ENCODE measurements at regions not wholly inside any gene's neighbourhood (a gene's known extent, or its start where the extent isn't known, plus 50 kb on each side); places are given as distances from the start of the nearest gene placed in this dataset.

GRCh38 chr3:66931291-66931690 is 66.8 kb upstream of the KBTBD8 start:
- Histone ChIP-seq H3K27me3 (ENCODE audit: low read length) (no peaks in the 10 kb centered on the region), H4K20me1 (ENCODE audit: low read depth, low read length) (no peaks in the 10 kb centered on the region), H3K9ac (ENCODE audit: low read length) (no peak overlapping the region), H3K9me2 (replicated peaks; ENCODE audit: insufficient read depth, low read length) (no peaks in the 10 kb centered on the region), H3F3A (ENCODE audit: insufficient read depth) (no peaks in the 10 kb centered on the region), H3K4me3 (ENCODE audit: insufficient read depth, low read length, poor library complexity, severe bottlenecking) (no peak overlapping the region), H3K79me2 (ENCODE audit: insufficient read depth, low read length) (no peaks in the 10 kb centered on the region), H3K4me2 (ENCODE audit: low read depth, low read length, poor library complexity, severe bottlenecking) (no peak overlapping the region), H3K27ac (ENCODE audit: low read depth, low read length) (no peak overlapping the region), H2AFZ (ENCODE audit: low read depth, low read length, severe bottlenecking) (no peak overlapping the region), H3K36me3 (ENCODE audit: low read length) (no peaks in the 10 kb centered on the region), H3K9me3 (ENCODE audit: insufficient read depth, low read length) (no peaks in the 10 kb centered on the region)
- TF ChIP-seq, protein P1, sequence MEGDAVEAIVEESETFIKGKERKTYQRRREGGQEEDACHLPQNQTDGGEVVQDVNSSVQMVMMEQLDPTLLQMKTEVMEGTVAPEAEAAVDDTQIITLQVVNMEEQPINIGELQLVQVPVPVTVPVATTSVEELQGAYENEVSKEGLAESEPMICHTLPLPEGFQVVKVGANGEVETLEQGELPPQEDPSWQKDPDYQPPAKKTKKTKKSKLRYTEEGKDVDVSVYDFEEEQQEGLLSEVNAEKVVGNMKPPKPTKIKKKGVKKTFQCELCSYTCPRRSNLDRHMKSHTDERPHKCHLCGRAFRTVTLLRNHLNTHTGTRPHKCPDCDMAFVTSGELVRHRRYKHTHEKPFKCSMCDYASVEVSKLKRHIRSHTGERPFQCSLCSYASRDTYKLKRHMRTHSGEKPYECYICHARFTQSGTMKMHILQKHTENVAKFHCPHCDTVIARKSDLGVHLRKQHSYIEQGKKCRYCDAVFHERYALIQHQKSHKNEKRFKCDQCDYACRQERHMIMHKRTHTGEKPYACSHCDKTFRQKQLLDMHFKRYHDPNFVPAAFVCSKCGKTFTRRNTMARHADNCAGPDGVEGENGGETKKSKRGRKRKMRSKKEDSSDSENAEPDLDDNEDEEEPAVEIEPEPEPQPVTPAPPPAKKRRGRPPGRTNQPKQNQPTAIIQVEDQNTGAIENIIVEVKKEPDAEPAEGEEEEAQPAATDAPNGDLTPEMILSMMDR (IDR thresholded peaks at IDR 0.05; ENCODE audit: insufficient read depth, low read length, poor library complexity, severe bottlenecking): no peak
- no peak for TF ChIP-seq EZH2phosphoT487 (conservative IDR thresholded peaks at IDR 0.05; ENCODE audit: low read length)

DNA sequence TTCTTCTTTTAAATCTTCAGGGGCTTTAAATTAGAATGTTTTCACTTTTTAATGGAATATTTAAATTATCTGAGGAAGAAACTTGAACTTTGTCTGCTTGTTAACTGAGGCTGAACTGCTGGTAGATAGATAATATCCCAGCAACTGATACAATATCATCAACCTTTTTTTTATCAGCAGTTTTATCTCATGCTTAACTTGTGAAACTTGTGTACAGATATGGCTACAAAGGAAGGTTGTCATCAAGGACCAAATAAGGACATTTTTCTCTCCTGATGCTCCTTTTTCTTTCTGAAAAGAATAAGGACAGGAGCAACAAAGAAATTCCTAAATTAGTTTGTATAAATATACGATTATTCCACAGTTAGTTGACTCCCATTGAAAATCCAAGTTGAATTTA is 66.4 kb upstream of the KBTBD8 start:
- no peaks in the 10 kb centered on the region for H3K27me3 ChIP-seq (ENCODE audit: low read length)
- no peaks in the 10 kb centered on the region for H3K9me2 ChIP-seq (replicated peaks; ENCODE audit: insufficient read depth, low read length)
- TF ChIP-seq EZH2phosphoT487 (conservative IDR thresholded peaks at IDR 0.05; ENCODE audit: low read length): no peak
- TF ChIP-seq, protein P1 (IDR thresholded peaks at IDR 0.05; ENCODE audit: insufficient read depth, low read length, poor library complexity, severe bottlenecking): no peak
- H3K36me3 ChIP-seq (ENCODE audit: low read length): no peaks in the 10 kb centered on the region
- H3K4me2 ChIP-seq (ENCODE audit: low read depth, low read length, poor library complexity, severe bottlenecking): no peak overlapping the region
- H3K9ac ChIP-seq (ENCODE audit: low read length): no peak overlapping the region
- no peaks in the 10 kb centered on the region for H3K79me2 ChIP-seq (ENCODE audit: insufficient read depth, low read length)
- H3K9me3 ChIP-seq (ENCODE audit: insufficient read depth, low read length): no peaks in the 10 kb centered on the region
- no peaks in the 10 kb centered on the region for H4K20me1 ChIP-seq (ENCODE audit: low read depth, low read length)
- no peak overlapping the region for H2AFZ ChIP-seq (ENCODE audit: low read depth, low read length, severe bottlenecking)
- no peak overlapping the region for H3K27ac ChIP-seq (ENCODE audit: low read depth, low read length)
- no peak overlapping the region for H3K4me3 ChIP-seq (ENCODE audit: insufficient read depth, low read length, poor library complexity, severe bottlenecking)
- no peaks in the 10 kb centered on the region for H3F3A ChIP-seq (ENCODE audit: insufficient read depth)

- Histone ChIP-seq H3K79me2 (ENCODE audit: insufficient read depth, low read length) (no peaks in the 10 kb centered on the region), H3K9ac (ENCODE audit: low read length) (no peak overlapping the region), H3F3A (ENCODE audit: insufficient read depth) (no peaks in the 10 kb centered on the region), H3K27me3 (ENCODE audit: low read length) (no peaks in the 10 kb centered on the region), H3K36me3 (ENCODE audit: low read length) (no peaks in the 10 kb centered on the region), H3K4me2 (ENCODE audit: low read depth, low read length, poor library complexity, severe bottlenecking) (no peak overlapping the region), H4K20me1 (ENCODE audit: low read depth, low read length) (no peaks in the 10 kb centered on the region), H3K4me3 (ENCODE audit: insufficient read depth, low read length, poor library complexity, severe bottlenecking) (no peak overlapping the region), H3K9me2 (replicated peaks; ENCODE audit: insufficient read depth, low read length) (no peaks in the 10 kb centered on the region), H3K9me3 (ENCODE audit: insufficient read depth, low read length) (no peaks in the 10 kb centered on the region), H2AFZ (ENCODE audit: low read depth, low read length, severe bottlenecking) (no peak overlapping the region), H3K27ac (ENCODE audit: low read depth, low read length) (no peak overlapping the region)
- no peak for TF ChIP-seq EZH2phosphoT487 (conservative IDR thresholded peaks at IDR 0.05; ENCODE audit: low read length)
- TF ChIP-seq, protein P1 (IDR thresholded peaks at IDR 0.05; ENCODE audit: insufficient read depth, low read length, poor library complexity, severe bottlenecking): no peak
These were observed 64.9 kb upstream of the KBTBD8 start for GRCh38 chr3:66933233-66933632.

Data from SU-DHL-6 (cell line).